Fibroblast of lung (primary cell): ENCODE measurements at regions not wholly inside any gene's neighbourhood (a gene's known extent, or its start where the extent isn't known, plus 50 kb on each side); places are given as distances from the start of the nearest gene placed in this dataset.

Experiments used
- CTCF ChIP-seq, 2 donors: IDR thresholded peaks in 1 of 2; conservative IDR thresholded peaks in 1 of 2; 1 replicate in 1 of 2; 2 replicates in 1 of 2; pipeline ENCODE4 v1.5.1; 2011 to 2012; ENCODE audit warnings: low read length in 2 of 2, control low read depth in 1 of 2, inconsistent platforms in 1 of 2, low read depth in 1 of 2, mild to moderate bottlenecking in 1 of 2
- EZH2 ChIP-seq: IDR thresholded peaks from 2 replicates; pipeline ENCODE4 v1.5.1; 2012; ENCODE audit warnings: low read length, control low read depth, mild to moderate bottlenecking; ENCODE audit errors: missing control alignments

GRCh38 chr14:49970474-49971147 is 77.7 kb downstream of the ARF6 start:
- no peak for TF ChIP-seq CTCF (conservative IDR thresholded peaks at IDR 0.05 in 1 of 2, IDR thresholded peaks at IDR 0.05 in 1 of 2; ENCODE audit: low read depth in 1 of 2, low read length in 2 of 2)
- TF ChIP-seq EZH2: no peak
